ENCODE measurements at regions not wholly inside any gene's neighbourhood (a gene's known extent, or its start where the extent isn't known, plus 50 kb on each side); places are given as distances from the start of the nearest gene placed in this dataset.

GRCh38 chr13:111489301-111489700 lies 168.9 kb downstream of the TEX29 start:
- 60 to 79% methylated on average over 8 of the region's 8 CpGs for WGBS, 2 donors
- intact Hi-C loops (cut with DNase I), result no loop called here
- no peak overlapping the region for H3K27ac ChIP-seq

GRCh38 chr13:111490611-111491010 lies 170.2 kb downstream of the TEX29 start:
- H3K27me3 ChIP-seq, result peaks cover 0 to 4% of the 10 kb centered on the region in 2 donors
- H3K36me3 ChIP-seq (replicated peaks in 1 of 2; ENCODE audit: insufficient read depth in 1 of 2, low read depth in 2 of 2), result no peaks in the 10 kb centered on the region
- H3K9me3 ChIP-seq, result peaks cover 0 to 16% (median 0%) of the 10 kb centered on the region in 3 donors
- WGBS, 2 donors, result 60 to 85% methylated on average over 5 of the region's 6 CpGs
- intact Hi-C loops (cut with DNase I), result no loop called here
- no peak overlapping the region for H3K27ac ChIP-seq
- no peaks in the 10 kb centered on the region for H3K4me1 ChIP-seq
- TF ChIP-seq CTCF (IDR thresholded peaks at IDR 0.05) (no peak), POLR2A (IDR thresholded peaks at IDR 0.05) (no peak)
- H3K4me3 ChIP-seq, result no peak overlapping the region
- DNase-seq (no peak), ATAC-seq (no peak)

More at GRCh38 chr13:111489301-111489700, 168.9 kb downstream of the TEX29 start:
- H3K36me3 ChIP-seq (replicated peaks in 1 of 2; ENCODE audit: insufficient read depth in 1 of 2, low read depth in 2 of 2), result no peaks in the 10 kb centered on the region
- no peak for DNase-seq
- TF ChIP-seq POLR2A (IDR thresholded peaks at IDR 0.05), result no peak
- no peak for TF ChIP-seq CTCF (IDR thresholded peaks at IDR 0.05)
- H3K27me3 ChIP-seq, result peaks cover 0 to 4% of the 10 kb centered on the region in 2 donors
- H3K9me3 ChIP-seq, result peaks cover 0 to 16% (median 0%) of the 10 kb centered on the region in 3 donors
- no peak for ATAC-seq
- no peaks in the 10 kb centered on the region for H3K4me1 ChIP-seq
- no peak overlapping the region for H3K4me3 ChIP-seq

GRCh38 chr13:111491021-111491420 lies 170.6 kb downstream of the TEX29 start:
- 61 to 64% methylated on average over 11 of the region's 11 CpGs for WGBS, 2 donors
- H3K27me3 ChIP-seq, result no peaks in the 10 kb centered on the region
- H3K4me3 ChIP-seq, result no peak overlapping the region
- H3K27ac ChIP-seq, result no peak overlapping the region
- H3K9me3 ChIP-seq, result peaks cover 0 to 16% (median 0%) of the 10 kb centered on the region in 3 donors
- TF ChIP-seq POLR2A (IDR thresholded peaks at IDR 0.05) (no peak), CTCF (IDR thresholded peaks at IDR 0.05) (no peak)
- intact Hi-C loops (cut with DNase I), result no loop called here
- DNase-seq (no peak), ATAC-seq (no peak)
- no peaks in the 10 kb centered on the region for H3K36me3 ChIP-seq (replicated peaks in 1 of 2; ENCODE audit: insufficient read depth in 1 of 2, low read depth in 2 of 2)
- H3K4me1 ChIP-seq, result no peaks in the 10 kb centered on the region

- 60 to 61% methylated on average over 10 of the region's 10 CpGs for WGBS, 2 donors
- H3K9me3 ChIP-seq, result peaks cover 0 to 14% (median 0%) of the 10 kb centered on the region in 3 donors
- no peaks in the 10 kb centered on the region for H3K4me1 ChIP-seq
- H3K27ac ChIP-seq, result no peak overlapping the region
- no peaks in the 10 kb centered on the region for H3K36me3 ChIP-seq (replicated peaks in 1 of 2; ENCODE audit: insufficient read depth in 1 of 2, low read depth in 2 of 2)
- H3K27me3 ChIP-seq, result no peaks in the 10 kb centered on the region
- ATAC-seq, result no peak
- intact Hi-C loops (cut with DNase I), result no loop called here
- no peak overlapping the region for H3K4me3 ChIP-seq
- TF ChIP-seq POLR2A (IDR thresholded peaks at IDR 0.05) (no peak), CTCF (IDR thresholded peaks at IDR 0.05) (no peak)
- DNase-seq, result no peak
Measured at GRCh38 chr13:111491659-111492058, 171.2 kb downstream of the TEX29 start.

- intact Hi-C loops (cut with DNase I), result no loop called here
- ATAC-seq, result no peak
- TF ChIP-seq POLR2A (IDR thresholded peaks at IDR 0.05) (no peak), CTCF (IDR thresholded peaks at IDR 0.05) (no peak)
- H3K4me3 ChIP-seq, result no peak overlapping the region
- H3K36me3 ChIP-seq (replicated peaks in 1 of 2; ENCODE audit: insufficient read depth in 1 of 2, low read depth in 2 of 2), result no peaks in the 10 kb centered on the region
- H3K27ac ChIP-seq, result no peak overlapping the region
- DNase-seq, result no peak
- no peaks in the 10 kb centered on the region for H3K27me3 ChIP-seq
- peaks cover 0 to 7% (median 0%) of the 10 kb centered on the region in 3 donors for H3K9me3 ChIP-seq
- 51% methylated on average over 17 to 18 of the region's 18 CpGs for WGBS, 2 donors
- H3K4me1 ChIP-seq, result no peaks in the 10 kb centered on the region
Measured at GRCh38 chr13:111492341-111492950, 172.0 kb downstream of the TEX29 start.

Data from body of pancreas (tissue), 4 donors.